ENCODE measurements at regions not wholly inside any gene's neighbourhood (a gene's known extent, or its start where the extent isn't known, plus 50 kb on each side); places are given as distances from the start of the nearest gene placed in this dataset.

DNA sequence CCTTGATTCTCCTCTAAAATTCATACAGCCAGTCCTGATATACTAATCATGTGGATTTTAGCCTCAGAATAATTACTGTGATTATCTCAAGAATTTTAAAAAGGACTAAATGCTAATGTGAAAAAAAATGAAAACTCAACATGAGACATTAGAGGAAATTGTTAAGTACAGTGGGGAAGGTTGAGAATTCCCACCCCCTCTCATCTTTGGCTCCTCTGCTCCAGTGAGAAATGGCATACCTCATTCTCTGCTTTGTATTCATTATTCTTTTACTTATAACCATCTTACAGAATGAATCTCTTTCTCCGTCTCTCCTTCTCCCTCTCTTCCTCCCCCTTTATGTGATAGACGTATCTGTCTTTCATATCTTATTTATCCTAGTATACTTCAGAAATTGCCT is 70.9 kb downstream of the DIRAS3 start:
- no peak for ATAC-seq
- Histone ChIP-seq H3K4me1 (no peaks in the 10 kb centered on the region), H3K27ac (no peak overlapping the region), H3K27me3 (peaks cover 5% of the 10 kb centered on the region), H3K9me3 (no peaks in the 10 kb centered on the region), H3K4me3 (no peak overlapping the region), H3K36me3 (no peaks in the 10 kb centered on the region)
- TF ChIP-seq, protein P1, sequence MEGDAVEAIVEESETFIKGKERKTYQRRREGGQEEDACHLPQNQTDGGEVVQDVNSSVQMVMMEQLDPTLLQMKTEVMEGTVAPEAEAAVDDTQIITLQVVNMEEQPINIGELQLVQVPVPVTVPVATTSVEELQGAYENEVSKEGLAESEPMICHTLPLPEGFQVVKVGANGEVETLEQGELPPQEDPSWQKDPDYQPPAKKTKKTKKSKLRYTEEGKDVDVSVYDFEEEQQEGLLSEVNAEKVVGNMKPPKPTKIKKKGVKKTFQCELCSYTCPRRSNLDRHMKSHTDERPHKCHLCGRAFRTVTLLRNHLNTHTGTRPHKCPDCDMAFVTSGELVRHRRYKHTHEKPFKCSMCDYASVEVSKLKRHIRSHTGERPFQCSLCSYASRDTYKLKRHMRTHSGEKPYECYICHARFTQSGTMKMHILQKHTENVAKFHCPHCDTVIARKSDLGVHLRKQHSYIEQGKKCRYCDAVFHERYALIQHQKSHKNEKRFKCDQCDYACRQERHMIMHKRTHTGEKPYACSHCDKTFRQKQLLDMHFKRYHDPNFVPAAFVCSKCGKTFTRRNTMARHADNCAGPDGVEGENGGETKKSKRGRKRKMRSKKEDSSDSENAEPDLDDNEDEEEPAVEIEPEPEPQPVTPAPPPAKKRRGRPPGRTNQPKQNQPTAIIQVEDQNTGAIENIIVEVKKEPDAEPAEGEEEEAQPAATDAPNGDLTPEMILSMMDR (IDR thresholded peaks at IDR 0.05) = no peak
- intact Hi-C loops (cut with DNase I) = no loop called here
- no peak for DNase-seq

DNA sequence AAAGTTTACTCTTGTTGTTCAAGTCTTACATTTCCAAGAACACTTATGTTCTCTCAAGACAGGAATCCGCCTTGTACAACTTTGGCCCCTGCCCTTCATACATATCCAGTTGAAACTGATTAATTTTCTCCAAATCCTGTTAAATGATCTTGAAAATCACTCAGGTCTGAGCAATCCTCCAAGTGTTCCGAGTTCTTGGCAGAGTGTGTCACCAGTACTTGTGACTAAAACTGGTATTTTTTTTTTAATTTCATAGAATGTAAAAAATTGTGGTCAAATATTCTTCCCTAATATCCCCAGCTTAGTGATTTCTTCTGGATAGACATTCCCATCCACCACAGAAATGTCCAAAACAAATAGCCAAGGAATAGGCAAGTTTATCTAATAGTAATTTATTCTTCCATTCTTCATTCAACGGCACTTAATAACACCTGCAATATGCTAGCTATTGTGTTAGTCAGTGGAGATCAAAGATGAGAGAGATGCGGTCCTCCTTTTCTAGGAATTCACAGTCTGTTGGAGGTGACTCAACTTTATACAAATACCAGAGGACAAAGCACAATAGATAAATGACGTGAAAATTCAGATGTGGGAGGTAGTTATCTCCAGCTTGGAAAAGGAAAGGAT is 71.4 kb downstream of the DIRAS3 start:
- intact Hi-C loops (cut with DNase I) = no loop called here
- ATAC-seq (no peak), DNase-seq (no peak)
- Histone ChIP-seq H3K36me3 (no peaks in the 10 kb centered on the region), H3K27ac (no peak overlapping the region), H3K4me1 (no peaks in the 10 kb centered on the region), H3K27me3 (peaks cover 5% of the 10 kb centered on the region), H3K4me3 (no peak overlapping the region), H3K9me3 (no peaks in the 10 kb centered on the region)
- TF ChIP-seq, protein P1 (IDR thresholded peaks at IDR 0.05) = no peak

DNA sequence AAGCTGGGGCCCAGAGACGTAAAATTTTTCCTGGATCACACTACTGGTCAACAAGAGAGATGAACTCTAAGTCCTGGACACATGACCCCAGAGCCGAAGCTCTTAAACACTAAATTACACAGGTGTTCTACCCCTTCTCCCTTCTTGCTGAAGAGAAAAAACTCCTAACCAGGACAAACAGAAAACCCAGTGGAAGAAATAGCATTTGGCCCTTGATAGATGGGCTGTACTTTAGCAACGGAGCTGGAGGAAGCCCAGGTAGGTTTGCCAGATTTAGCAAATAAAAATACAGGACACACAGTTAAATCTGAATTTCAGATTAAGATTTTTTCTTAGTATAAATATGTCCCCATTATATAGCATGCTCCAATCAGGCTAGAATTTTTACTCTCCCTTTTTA is 72.7 kb downstream of the DIRAS3 start:
- Histone ChIP-seq H3K4me3 (no peak overlapping the region), H3K27me3 (peaks cover 5% of the 10 kb centered on the region), H3K4me1 (no peaks in the 10 kb centered on the region), H3K27ac (no peak overlapping the region), H3K36me3 (no peaks in the 10 kb centered on the region), H3K9me3 (no peaks in the 10 kb centered on the region)
- intact Hi-C loops (cut with DNase I) = no loop called here
- no peak for DNase-seq
- no peak for ATAC-seq
- TF ChIP-seq, protein P1 (IDR thresholded peaks at IDR 0.05) = no peak

DNA sequence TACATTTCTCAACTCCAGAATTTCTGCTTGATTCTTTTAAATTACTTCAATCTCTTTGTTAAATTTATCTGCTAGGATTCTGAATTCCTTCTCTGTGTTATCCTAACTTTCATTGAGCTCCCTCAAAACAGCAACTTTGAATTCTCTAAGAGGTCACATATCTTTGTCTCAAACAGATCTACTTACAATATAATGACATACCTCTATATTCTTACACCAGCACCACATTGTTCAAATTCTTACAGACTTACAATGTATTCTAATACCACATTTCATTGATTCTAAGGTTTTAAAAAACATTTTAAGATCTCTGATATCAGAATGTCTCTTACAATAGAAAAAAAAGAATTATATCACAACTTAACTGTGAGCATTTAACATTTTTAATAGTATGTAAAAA is 77.4 kb downstream of the DIRAS3 start:
- Histone ChIP-seq H3K27ac (no peak overlapping the region), H3K27me3 (no peaks in the 10 kb centered on the region), H3K4me1 (no peaks in the 10 kb centered on the region), H3K9me3 (no peaks in the 10 kb centered on the region), H3K36me3 (no peaks in the 10 kb centered on the region), H3K4me3 (no peak overlapping the region)
- TF ChIP-seq, protein P1 (IDR thresholded peaks at IDR 0.05) = no peak
- ATAC-seq = no peak
- intact Hi-C loops (cut with DNase I) = no loop called here
- no peak for DNase-seq

DNA sequence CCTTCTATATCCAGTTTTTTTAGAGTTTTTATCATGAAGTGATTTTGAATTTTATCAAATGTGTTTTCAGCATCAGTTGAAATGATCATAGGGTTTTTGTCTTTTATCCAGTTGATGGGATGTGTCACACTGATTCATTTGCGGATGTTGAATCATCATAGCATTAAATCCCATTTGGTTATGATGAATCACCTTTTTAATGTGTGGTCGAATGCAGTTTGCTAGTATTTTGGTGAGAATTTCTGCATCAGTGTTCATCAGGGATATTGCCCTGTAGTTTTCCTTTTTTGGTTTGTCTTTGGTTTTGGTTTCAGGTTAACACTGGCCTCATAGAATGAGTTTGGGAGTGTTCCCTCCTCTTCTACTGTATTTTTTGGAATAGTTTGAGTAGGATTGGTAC is 80.3 kb downstream of the DIRAS3 start:
- intact Hi-C loops (cut with DNase I) = no loop called here
- no peak overlapping the region for H3K27ac ChIP-seq
- no peaks in the 10 kb centered on the region for H3K9me3 ChIP-seq
- H3K27me3 ChIP-seq = no peaks in the 10 kb centered on the region
- H3K36me3 ChIP-seq = no peaks in the 10 kb centered on the region
- H3K4me3 ChIP-seq = no peak overlapping the region
- DNase-seq (no peak), ATAC-seq (no peak)
- TF ChIP-seq, protein P1 (IDR thresholded peaks at IDR 0.05) = no peak
- H3K4me1 ChIP-seq = no peaks in the 10 kb centered on the region

DNA sequence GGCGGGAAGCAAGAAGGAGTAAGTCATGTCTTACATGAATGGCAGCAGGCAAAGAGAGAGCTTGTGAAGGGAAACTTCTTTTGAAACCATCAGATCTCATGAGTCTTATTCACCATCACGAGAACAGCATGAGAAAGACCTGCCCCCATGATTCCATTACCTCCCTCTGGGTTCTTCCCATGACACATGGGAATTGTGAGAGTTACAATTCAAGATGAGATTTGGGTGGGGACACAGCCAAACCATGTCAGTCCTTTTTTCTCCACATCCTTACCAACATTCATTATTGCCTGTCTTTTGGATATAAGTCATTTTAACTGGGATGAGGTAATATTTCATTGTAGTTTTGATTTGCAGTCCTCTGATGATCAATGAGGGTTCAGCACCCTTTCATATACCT is 81.0 kb downstream of the DIRAS3 start:
- DNase-seq (no peak), ATAC-seq (no peak)
- Histone ChIP-seq H3K4me1 (no peaks in the 10 kb centered on the region), H3K36me3 (no peaks in the 10 kb centered on the region), H3K27me3 (no peaks in the 10 kb centered on the region), H3K27ac (no peak overlapping the region), H3K4me3 (no peak overlapping the region), H3K9me3 (no peaks in the 10 kb centered on the region)
- TF ChIP-seq, protein P1 (IDR thresholded peaks at IDR 0.05) = no peak
- intact Hi-C loops (cut with DNase I) = no loop called here

Measured in upper lobe of right lung (tissue), 1 donor.